ENCODE measurements at regions not wholly inside any gene's neighbourhood (a gene's known extent, or its start where the extent isn't known, plus 50 kb on each side); places are given as distances from the start of the nearest gene placed in this dataset.

DNA sequence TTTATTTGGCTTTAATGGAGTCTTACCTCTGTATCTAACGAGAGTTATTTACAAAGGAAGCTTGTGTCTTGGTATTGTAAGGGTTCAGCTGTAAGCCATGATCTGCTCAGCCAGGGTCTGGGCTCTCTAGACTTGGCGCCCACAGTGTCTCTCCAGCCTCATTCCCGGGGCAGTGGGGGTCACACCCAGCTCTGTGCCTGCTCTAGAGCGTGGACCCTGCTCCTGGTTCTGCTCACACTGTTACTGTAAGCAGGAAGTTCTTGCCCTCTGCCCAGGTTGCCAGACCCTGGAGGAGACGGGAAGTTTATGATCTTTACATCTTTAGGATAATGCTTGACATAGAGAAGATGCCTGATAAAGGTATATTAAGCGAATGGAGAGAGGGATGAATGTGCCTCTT is 235.7 kb downstream of the PTTG2 start:
- Histone ChIP-seq H3K9ac (ENCODE audit: low read length) (no peak overlapping the region), H2AFZ (ENCODE audit: low read depth, low read length, poor library complexity, severe bottlenecking) (no peak overlapping the region), H4K20me1 (ENCODE audit: insufficient read depth) (no peaks in the 10 kb centered on the region), H3K27ac (ENCODE audit: low read depth, low read length) (no peak overlapping the region), H3K4me1 (ENCODE audit: control insufficient read depth in 1 of 2, insufficient read depth in 2 of 2, low read length in 2 of 2) (peaks cover 3 to 4% of the 10 kb centered on the region in 2 experiments), H3K79me2 (ENCODE audit: insufficient read depth, low read length) (no peaks in the 10 kb centered on the region), H3K4me3 (replicated peaks in 1 of 2; ENCODE audit: low read depth in 1 of 2, low read length in 2 of 2) (no peak overlapping the region), H3K27me3 (ENCODE audit: insufficient read depth, low read length) (no peaks in the 10 kb centered on the region), H3K36me3 (ENCODE audit: control insufficient read depth in 1 of 2, insufficient read depth in 2 of 2, low read length in 2 of 2) (no peaks in the 10 kb centered on the region), H3K4me2 (ENCODE audit: low read length) (no peak overlapping the region), H3K9me2 (ENCODE audit: insufficient read depth) (no peaks in the 10 kb centered on the region), H3K9me3 (ENCODE audit: control insufficient read depth in 1 of 2, insufficient read depth in 1 of 2, low read depth in 1 of 2, low read length in 2 of 2) (peaks cover 0 to 7% of the 10 kb centered on the region in 2 experiments; a peak in 1 of 4 replicates)
- DNase-seq (ENCODE audit: low read depth, low spot score) = no peak
- RAD21 ChIA-PET (ENCODE audit: low non-redundant PET in 1 of 2, low total read pairs in 2 of 2, uncharacterized antibody in 2 of 2, unreplicated experiment in 2 of 2) = no interaction called here
- intact Hi-C loops (cut with micrococcal nuclease) = no loop called here
- CTCF ChIA-PET = no interaction called here
- BruUV-seq (replicated peaks) = no TSS peak
- POLR2A ChIA-PET = no interaction called here
- TF ChIP-seq SRF (IDR thresholded peaks at IDR 0.05; ENCODE audit: low read depth) = no peak
- no peak for TF ChIP-seq YY1 (IDR thresholded peaks at IDR 0.05; ENCODE audit: extremely low read depth, insufficient replicate concordance, low read depth, low read length)
- no peak for TF ChIP-seq POLR2A (IDR thresholded peaks at IDR 0.05; ENCODE audit: borderline replicate concordance, extremely low read depth, insufficient read depth, insufficient read length)
- no peak for TF ChIP-seq SIN3A (IDR thresholded peaks at IDR 0.05; ENCODE audit: low read depth)
- no peak for TF ChIP-seq ELF1 (IDR thresholded peaks at IDR 0.05; ENCODE audit: borderline replicate concordance, low read depth)
- no peak for TF ChIP-seq ZFX (IDR thresholded peaks at IDR 0.05)
- TF ChIP-seq CEBPB (IDR thresholded peaks at IDR 0.05; ENCODE audit: low read depth) = no peak
- TF ChIP-seq, protein P1, sequence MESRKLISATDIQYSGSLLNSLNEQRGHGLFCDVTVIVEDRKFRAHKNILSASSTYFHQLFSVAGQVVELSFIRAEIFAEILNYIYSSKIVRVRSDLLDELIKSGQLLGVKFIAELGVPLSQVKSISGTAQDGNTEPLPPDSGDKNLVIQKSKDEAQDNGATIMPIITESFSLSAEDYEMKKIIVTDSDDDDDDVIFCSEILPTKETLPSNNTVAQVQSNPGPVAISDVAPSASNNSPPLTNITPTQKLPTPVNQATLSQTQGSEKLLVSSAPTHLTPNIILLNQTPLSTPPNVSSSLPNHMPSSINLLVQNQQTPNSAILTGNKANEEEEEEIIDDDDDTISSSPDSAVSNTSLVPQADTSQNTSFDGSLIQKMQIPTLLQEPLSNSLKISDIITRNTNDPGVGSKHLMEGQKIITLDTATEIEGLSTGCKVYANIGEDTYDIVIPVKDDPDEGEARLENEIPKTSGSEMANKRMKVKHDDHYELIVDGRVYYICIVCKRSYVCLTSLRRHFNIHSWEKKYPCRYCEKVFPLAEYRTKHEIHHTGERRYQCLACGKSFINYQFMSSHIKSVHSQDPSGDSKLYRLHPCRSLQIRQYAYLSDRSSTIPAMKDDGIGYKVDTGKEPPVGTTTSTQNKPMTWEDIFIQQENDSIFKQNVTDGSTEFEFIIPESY (IDR thresholded peaks at IDR 0.05; ENCODE audit: extremely low read depth, insufficient replicate concordance, low read length) = no peak
- TF ChIP-seq JUND (IDR thresholded peaks at IDR 0.05) = no peak
- TF ChIP-seq EGR1 (IDR thresholded peaks at IDR 0.05; ENCODE audit: low read depth) = no peak
- TF ChIP-seq SP1 (IDR thresholded peaks at IDR 0.05; ENCODE audit: low read depth) = no peak
- no peak for TF ChIP-seq ZNF274 (IDR thresholded peaks at IDR 0.05; ENCODE audit: low read depth, low read length)
- no peak for TF ChIP-seq EZH2 (IDR thresholded peaks at IDR 0.05)
- TF ChIP-seq, protein P2, sequence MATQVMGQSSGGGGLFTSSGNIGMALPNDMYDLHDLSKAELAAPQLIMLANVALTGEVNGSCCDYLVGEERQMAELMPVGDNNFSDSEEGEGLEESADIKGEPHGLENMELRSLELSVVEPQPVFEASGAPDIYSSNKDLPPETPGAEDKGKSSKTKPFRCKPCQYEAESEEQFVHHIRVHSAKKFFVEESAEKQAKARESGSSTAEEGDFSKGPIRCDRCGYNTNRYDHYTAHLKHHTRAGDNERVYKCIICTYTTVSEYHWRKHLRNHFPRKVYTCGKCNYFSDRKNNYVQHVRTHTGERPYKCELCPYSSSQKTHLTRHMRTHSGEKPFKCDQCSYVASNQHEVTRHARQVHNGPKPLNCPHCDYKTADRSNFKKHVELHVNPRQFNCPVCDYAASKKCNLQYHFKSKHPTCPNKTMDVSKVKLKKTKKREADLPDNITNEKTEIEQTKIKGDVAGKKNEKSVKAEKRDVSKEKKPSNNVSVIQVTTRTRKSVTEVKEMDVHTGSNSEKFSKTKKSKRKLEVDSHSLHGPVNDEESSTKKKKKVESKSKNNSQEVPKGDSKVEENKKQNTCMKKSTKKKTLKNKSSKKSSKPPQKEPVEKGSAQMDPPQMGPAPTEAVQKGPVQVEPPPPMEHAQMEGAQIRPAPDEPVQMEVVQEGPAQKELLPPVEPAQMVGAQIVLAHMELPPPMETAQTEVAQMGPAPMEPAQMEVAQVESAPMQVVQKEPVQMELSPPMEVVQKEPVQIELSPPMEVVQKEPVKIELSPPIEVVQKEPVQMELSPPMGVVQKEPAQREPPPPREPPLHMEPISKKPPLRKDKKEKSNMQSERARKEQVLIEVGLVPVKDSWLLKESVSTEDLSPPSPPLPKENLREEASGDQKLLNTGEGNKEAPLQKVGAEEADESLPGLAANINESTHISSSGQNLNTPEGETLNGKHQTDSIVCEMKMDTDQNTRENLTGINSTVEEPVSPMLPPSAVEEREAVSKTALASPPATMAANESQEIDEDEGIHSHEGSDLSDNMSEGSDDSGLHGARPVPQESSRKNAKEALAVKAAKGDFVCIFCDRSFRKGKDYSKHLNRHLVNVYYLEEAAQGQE (IDR thresholded peaks at IDR 0.05; ENCODE audit: low read depth) = no peak
- no peak for TF ChIP-seq EZH2phosphoT487 (IDR thresholded peaks at IDR 0.05; ENCODE audit: borderline replicate concordance)
- TF ChIP-seq, protein P3, sequence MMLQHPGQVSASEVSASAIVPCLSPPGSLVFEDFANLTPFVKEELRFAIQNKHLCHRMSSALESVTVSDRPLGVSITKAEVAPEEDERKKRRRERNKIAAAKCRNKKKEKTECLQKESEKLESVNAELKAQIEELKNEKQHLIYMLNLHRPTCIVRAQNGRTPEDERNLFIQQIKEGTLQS (IDR thresholded peaks at IDR 0.05) = no peak
- no peak for TF ChIP-seq CBX3 (IDR thresholded peaks at IDR 0.05; ENCODE audit: low read depth)
- TF ChIP-seq POLR2AphosphoS5 (IDR thresholded peaks at IDR 0.05; ENCODE audit: low read depth, low read length) = no peak
- ATAC-seq = no peak
